SK-N-SH (cell line): ENCODE measurements at regions not wholly inside any gene's neighbourhood (a gene's known extent, or its start where the extent isn't known, plus 50 kb on each side); places are given as distances from the start of the nearest gene placed in this dataset.

Experiments
- EP300 ChIP-seq, 2 experiments: IDR thresholded peaks; 2 replicates each; pipeline versions ENCODE4 v1.4.0 to v1.6.1; 2012; ENCODE audit warnings: borderline replicate concordance in 1 of 2, low read depth in 1 of 2, low read length in 1 of 2
- MXI1 ChIP-seq: IDR thresholded peaks from 2 replicates; pipeline ENCODE4 v1.6.1; 2012; ENCODE audit warnings: mild to moderate bottlenecking, low read depth, low read length, improper control_type of control experiment
- RAD21 ChIP-seq: IDR thresholded peaks from 2 replicates; pipeline ENCODE4 v1.6.1; 2012; ENCODE audit warnings: mild to moderate bottlenecking, low read length
- TAF1 ChIP-seq: IDR thresholded peaks from 2 replicates; pipeline ENCODE4 v1.6.1; 2012; ENCODE audit warnings: low read depth, mild to moderate bottlenecking, low read length, moderate library complexity, borderline replicate concordance
- YY1 ChIP-seq: IDR thresholded peaks from 2 replicates; pipeline ENCODE4 v1.4.0; 2012; ENCODE audit warnings: low read depth, mild to moderate bottlenecking
- TF ChIP-seq, protein P1 (sequence below): fragments of 150-350 bp; IDR thresholded peaks from 2 replicates; pipeline ENCODE4 v1.6.1; 2017; ENCODE audit warnings: antibody characterized with exemption, low read length, low read depth, borderline replicate concordance
- TF ChIP-seq, protein P2 (sequence below): fragments of 200-600 bp; sonication (generic); IDR thresholded peaks from 2 replicates; pipeline ENCODE4 v1.6.1; 2017; ENCODE audit warnings: antibody characterized with exemption, mild to moderate bottlenecking, moderate library complexity

DNA sequence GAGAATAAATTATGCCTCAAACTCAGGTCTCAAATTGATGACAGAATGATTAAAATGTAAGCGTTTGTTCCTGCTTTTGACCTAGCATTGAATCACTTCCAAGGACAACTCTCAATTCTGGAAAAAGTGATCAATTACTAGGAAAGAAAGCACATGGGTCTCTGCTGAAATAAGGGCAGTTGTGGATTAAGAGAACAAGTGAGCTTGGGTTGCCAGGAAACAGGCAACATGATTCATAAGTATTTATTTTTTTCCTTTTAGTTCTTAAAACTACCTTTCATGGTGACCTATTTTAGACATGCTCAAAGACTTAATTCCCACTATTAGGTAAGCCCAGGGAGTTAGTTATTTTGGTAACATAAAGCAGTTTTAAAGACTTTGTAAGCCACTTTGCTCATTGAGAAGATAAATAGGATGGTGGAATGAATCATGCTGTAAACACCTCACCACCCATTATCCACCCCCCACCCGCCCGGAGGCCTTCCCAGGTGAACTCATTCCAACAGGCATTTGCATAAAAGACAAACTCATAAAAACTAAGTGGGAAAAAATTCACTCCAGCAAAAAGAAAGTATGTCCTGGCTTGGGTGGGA is 728.3 kb downstream of the SORCS1 start:
- TF ChIP-seq, protein P1, sequence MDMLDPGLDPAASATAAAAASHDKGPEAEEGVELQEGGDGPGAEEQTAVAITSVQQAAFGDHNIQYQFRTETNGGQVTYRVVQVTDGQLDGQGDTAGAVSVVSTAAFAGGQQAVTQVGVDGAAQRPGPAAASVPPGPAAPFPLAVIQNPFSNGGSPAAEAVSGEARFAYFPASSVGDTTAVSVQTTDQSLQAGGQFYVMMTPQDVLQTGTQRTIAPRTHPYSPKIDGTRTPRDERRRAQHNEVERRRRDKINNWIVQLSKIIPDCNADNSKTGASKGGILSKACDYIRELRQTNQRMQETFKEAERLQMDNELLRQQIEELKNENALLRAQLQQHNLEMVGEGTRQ = no peak
- no peak for TF ChIP-seq RAD21
- TF ChIP-seq YY1 = no peak
- TF ChIP-seq TAF1 = no peak
- TF ChIP-seq, protein P2, sequence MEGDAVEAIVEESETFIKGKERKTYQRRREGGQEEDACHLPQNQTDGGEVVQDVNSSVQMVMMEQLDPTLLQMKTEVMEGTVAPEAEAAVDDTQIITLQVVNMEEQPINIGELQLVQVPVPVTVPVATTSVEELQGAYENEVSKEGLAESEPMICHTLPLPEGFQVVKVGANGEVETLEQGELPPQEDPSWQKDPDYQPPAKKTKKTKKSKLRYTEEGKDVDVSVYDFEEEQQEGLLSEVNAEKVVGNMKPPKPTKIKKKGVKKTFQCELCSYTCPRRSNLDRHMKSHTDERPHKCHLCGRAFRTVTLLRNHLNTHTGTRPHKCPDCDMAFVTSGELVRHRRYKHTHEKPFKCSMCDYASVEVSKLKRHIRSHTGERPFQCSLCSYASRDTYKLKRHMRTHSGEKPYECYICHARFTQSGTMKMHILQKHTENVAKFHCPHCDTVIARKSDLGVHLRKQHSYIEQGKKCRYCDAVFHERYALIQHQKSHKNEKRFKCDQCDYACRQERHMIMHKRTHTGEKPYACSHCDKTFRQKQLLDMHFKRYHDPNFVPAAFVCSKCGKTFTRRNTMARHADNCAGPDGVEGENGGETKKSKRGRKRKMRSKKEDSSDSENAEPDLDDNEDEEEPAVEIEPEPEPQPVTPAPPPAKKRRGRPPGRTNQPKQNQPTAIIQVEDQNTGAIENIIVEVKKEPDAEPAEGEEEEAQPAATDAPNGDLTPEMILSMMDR = no peak
- no peak for TF ChIP-seq MXI1
- no peak for TF ChIP-seq EP300 (IDR thresholded peaks at IDR 0.05; ENCODE audit: borderline replicate concordance in 1 of 2, low read depth in 1 of 2, low read length in 1 of 2)
